H9 (cell line): ENCODE measurements at regions not wholly inside any gene's neighbourhood (a gene's known extent, or its start where the extent isn't known, plus 50 kb on each side); places are given as distances from the start of the nearest gene placed in this dataset.

Experiments
- DNase-seq: peaks from one replicate; pipeline ENCODE4 v3.0.0-alpha.2; 2017
- H2AFZ ChIP-seq: one replicate; pipeline ENCODE4 v1.6.1; 2013; ENCODE audit warnings: mild to moderate bottlenecking, low read length, control low read depth, moderate library complexity
- H2AK5ac ChIP-seq: 2 replicates; pipeline ENCODE4 v1.6.1; 2013; ENCODE audit warnings: low read length, control low read depth, mixed read lengths; ENCODE audit not compliant: insufficient read length
- H2BK120ac ChIP-seq: one replicate; pipeline ENCODE4 v1.6.1; 2013; ENCODE audit warnings: low read depth, mild to moderate bottlenecking, low read length, control low read depth, inconsistent platforms; ENCODE audit not compliant: poor library complexity, severe bottlenecking
- H2BK12ac ChIP-seq: 2 replicates; pipeline ENCODE4 v1.6.1; 2013; ENCODE audit warnings: low read length, control low read depth, mixed read lengths, low read depth; ENCODE audit not compliant: insufficient read length
- H2BK15ac ChIP-seq: 2 replicates; pipeline ENCODE4 v1.6.1; 2013; ENCODE audit warnings: low read depth, low read length, control low read depth
- H2BK20ac ChIP-seq: one replicate; pipeline ENCODE4 v1.6.1; 2013; ENCODE audit warnings: low read depth, mild to moderate bottlenecking, low read length, control low read depth, inconsistent platforms; ENCODE audit not compliant: poor library complexity, severe bottlenecking
- H2BK5ac ChIP-seq: 2 replicates; pipeline ENCODE4 v1.6.1; 2013; ENCODE audit warnings: low read length, control low read depth, mixed read lengths; ENCODE audit not compliant: insufficient read length
- H3K14ac ChIP-seq: 2 replicates; pipeline ENCODE4 v1.6.1; 2013; ENCODE audit warnings: low read length, control low read depth; ENCODE audit not compliant: insufficient read depth
- H3K18ac ChIP-seq: 2 replicates; pipeline ENCODE4 v1.6.1; 2013; ENCODE audit warnings: low read depth, mild to moderate bottlenecking, mixed read lengths, low read length, control low read depth; ENCODE audit not compliant: insufficient read length
- H3K23ac ChIP-seq: 2 replicates; pipeline ENCODE4 v1.6.1; 2013; ENCODE audit warnings: low read length, control low read depth, mixed read lengths, low read depth; ENCODE audit not compliant: insufficient read length
- H3K23me2 ChIP-seq: 2 replicates; pipeline ENCODE4 v1.6.1; 2013; ENCODE audit warnings: low read depth, mild to moderate bottlenecking, mixed read lengths, low read length, control low read depth; ENCODE audit not compliant: insufficient read length, poor library complexity, severe bottlenecking
- H3K27ac ChIP-seq: 2 replicates; pipeline ENCODE4 v1.5.1; 2013; ENCODE audit warnings: low read length, control low read depth, mixed read lengths, low read depth; ENCODE audit not compliant: insufficient read length
- H3K27me3 ChIP-seq: 2 replicates; pipeline ENCODE4 v1.6.1; 2013; ENCODE audit warnings: low read length, control low read depth, inconsistent platforms; ENCODE audit not compliant: insufficient read depth
- H3K4ac ChIP-seq: 2 replicates; pipeline ENCODE4 v1.6.1; 2013; ENCODE audit warnings: low read depth, mild to moderate bottlenecking, control low read depth, inconsistent platforms, low read length, moderate library complexity
- H3K4me1 ChIP-seq: 2 replicates; pipeline ENCODE4 v1.6.1; 2013; ENCODE audit warnings: low read length, control low read depth, inconsistent platforms; ENCODE audit not compliant: insufficient read depth
- H3K4me2 ChIP-seq: 2 replicates; pipeline ENCODE4 v1.6.1; 2013; ENCODE audit warnings: low read length, control low read depth, mixed read lengths; ENCODE audit not compliant: insufficient read length, insufficient read depth
- H3K56ac ChIP-seq: 2 replicates; pipeline ENCODE4 v1.6.1; 2013; ENCODE audit warnings: low read depth, mild to moderate bottlenecking, mixed read lengths, low read length, control low read depth; ENCODE audit not compliant: insufficient read length
- H3K79me1 ChIP-seq: 2 replicates; pipeline ENCODE4 v1.6.1; 2013; ENCODE audit warnings: low read depth, mild to moderate bottlenecking, moderate library complexity, low read length, control low read depth, inconsistent platforms; ENCODE audit not compliant: insufficient read depth, poor library complexity, severe bottlenecking
- H3K79me2 ChIP-seq: 2 replicates; pipeline ENCODE4 v1.6.1; 2013; ENCODE audit warnings: low read length, control low read depth, inconsistent platforms; ENCODE audit not compliant: insufficient read depth
- H3K9ac ChIP-seq: 2 replicates; pipeline ENCODE4 v1.6.1; 2013; ENCODE audit warnings: low read length, control low read depth, mixed read lengths; ENCODE audit not compliant: insufficient read length; ENCODE audit errors: extremely low read depth
- H3K9me3 ChIP-seq: one replicate; pipeline ENCODE4 v1.6.1; 2013; ENCODE audit warnings: low read depth, low read length, inconsistent platforms; ENCODE audit not compliant: control insufficient read depth
- H3T11ph ChIP-seq: one replicate; pipeline ENCODE4 v1.6.1; 2013; ENCODE audit warnings: mild to moderate bottlenecking, low read length, control low read depth, inconsistent platforms
- H4K20me1 ChIP-seq: one replicate; pipeline ENCODE4 v1.6.1; 2013; ENCODE audit not compliant: control insufficient read depth, insufficient read length, insufficient read depth
- H4K5ac ChIP-seq: 2 replicates; pipeline ENCODE4 v1.6.1; 2013; ENCODE audit warnings: low read depth, mild to moderate bottlenecking, mixed read lengths, low read length, control low read depth; ENCODE audit not compliant: insufficient read length
- H4K8ac ChIP-seq: replicated peaks from 2 replicates; pipeline ENCODE4 v1.6.1; 2013; ENCODE audit warnings: low read length, control low read depth, mixed read lengths, low read depth; ENCODE audit not compliant: insufficient read length
- H4K91ac ChIP-seq: 2 replicates; pipeline ENCODE4 v1.6.1; 2013; ENCODE audit warnings: low read depth, mild to moderate bottlenecking, moderate library complexity, mixed read lengths, low read length, control low read depth; ENCODE audit not compliant: insufficient read length
- H3K27ac Mint-ChIP-seq, 3 experiments: 2 replicates in 2 of 3; 3 replicates in 1 of 3; pipeline ENCODE4 v1.8.0; 2020 to 2021; ENCODE audit warnings: mixed read lengths in 3 of 3, mild to moderate bottlenecking in 1 of 3, moderate library complexity in 1 of 3
- H3K27me3 Mint-ChIP-seq: 2 replicates; pipeline ENCODE4 v1.8.0; 2021; ENCODE audit warnings: low read depth, mild to moderate bottlenecking, moderate library complexity, mixed read lengths
- H3K36me3 Mint-ChIP-seq, 3 experiments: 2 replicates in 2 of 3; 3 replicates in 1 of 3; pipeline ENCODE4 v1.8.0; 2020 to 2021; ENCODE audit warnings: low read depth in 3 of 3, mixed read lengths in 3 of 3; ENCODE audit not compliant: insufficient read depth in 1 of 3
- H3K4me1 Mint-ChIP-seq, 2 experiments: 2 replicates each; pipeline ENCODE4 v1.8.0; 2020; ENCODE audit warnings: mixed read lengths in 2 of 2
- H3K4me3 Mint-ChIP-seq, 2 experiments: 2 replicates in 1 of 2; 3 replicates in 1 of 2; pipeline ENCODE4 v1.8.0; 2020 to 2021; ENCODE audit warnings: mild to moderate bottlenecking in 2 of 2, mixed read lengths in 2 of 2, moderate library complexity in 1 of 2
- H3K9me3 Mint-ChIP-seq, 2 experiments: 2 replicates in 1 of 2; 3 replicates in 1 of 2; pipeline ENCODE4 v1.8.0; 2020; ENCODE audit warnings: mild to moderate bottlenecking in 2 of 2, mixed read lengths in 2 of 2, moderate library complexity in 1 of 2
- WGBS: extraction: QIAGEN DNeasy Blood & Tissue Kit; methylation state at CpG from one replicate; pipeline ENCODE4 v1.1.7; 2013; ENCODE audit warnings: missing lambda C conversion rate, low lambda C conversion rate, mixed read lengths; ENCODE audit not compliant: insufficient read length; ENCODE audit errors: extremely low coverage; 5-methylcytosine and 5-hydroxymethylcytosine counted together
- TF ChIP-seq, protein P1 (sequence below): fragments of 200-600 bp; sonication (generic); conservative IDR thresholded peaks from 3 replicates; pipeline ENCODE4 v1.8.0; 2021; ENCODE audit warnings: antibody characterized with exemption, mild to moderate bottlenecking

DNA sequence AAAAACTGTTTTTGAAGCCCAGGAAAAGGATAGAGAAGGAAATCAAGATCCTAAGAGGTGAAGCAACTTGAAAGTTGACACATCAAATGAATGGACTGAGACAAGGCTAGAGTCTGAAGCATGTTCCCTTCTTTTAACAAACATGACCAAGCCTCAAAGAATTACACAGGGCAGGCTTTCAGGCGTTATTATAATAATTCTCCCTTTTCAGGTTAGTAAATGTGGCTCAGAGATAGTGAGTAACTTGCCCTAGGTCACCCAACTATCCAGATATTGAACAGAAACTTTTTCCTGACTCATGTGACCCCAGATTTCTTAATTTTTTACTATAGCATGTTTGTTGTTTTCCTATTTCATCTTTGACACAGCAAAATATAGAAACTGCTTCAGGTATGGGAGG, 91.7 kb downstream of the PPP1R2C start:
- Mint-ChIP-seq H3K4me1 (peaks cover 13 to 18% of the 10 kb centered on the region in 2 experiments), H3K36me3 (peaks cover 5 to 19% (median 7%) of the 10 kb centered on the region in 3 experiments; a peak in 6 of 7 replicates), H3K9me3 (peaks cover 0 to 42% of the 10 kb centered on the region in 2 experiments; a peak in 4 of 5 replicates), H3K4me3 (no peak overlapping the region), H3K27ac (no peak overlapping the region), H3K27me3 (no peaks in the 10 kb centered on the region)
- H4K8ac ChIP-seq, result no peak overlapping the region
- H3K4me2 ChIP-seq, result no peak overlapping the region
- no peak overlapping the region for H2BK20ac ChIP-seq
- no peak overlapping the region for H3K23ac ChIP-seq
- no peak overlapping the region for H2AFZ ChIP-seq
- H3K4me1 ChIP-seq, result no peaks in the 10 kb centered on the region; the same call in 1 of the 2 replicates
- H4K91ac ChIP-seq, result no peak overlapping the region
- H3K14ac ChIP-seq, result no peak overlapping the region
- TF ChIP-seq, protein P1, sequence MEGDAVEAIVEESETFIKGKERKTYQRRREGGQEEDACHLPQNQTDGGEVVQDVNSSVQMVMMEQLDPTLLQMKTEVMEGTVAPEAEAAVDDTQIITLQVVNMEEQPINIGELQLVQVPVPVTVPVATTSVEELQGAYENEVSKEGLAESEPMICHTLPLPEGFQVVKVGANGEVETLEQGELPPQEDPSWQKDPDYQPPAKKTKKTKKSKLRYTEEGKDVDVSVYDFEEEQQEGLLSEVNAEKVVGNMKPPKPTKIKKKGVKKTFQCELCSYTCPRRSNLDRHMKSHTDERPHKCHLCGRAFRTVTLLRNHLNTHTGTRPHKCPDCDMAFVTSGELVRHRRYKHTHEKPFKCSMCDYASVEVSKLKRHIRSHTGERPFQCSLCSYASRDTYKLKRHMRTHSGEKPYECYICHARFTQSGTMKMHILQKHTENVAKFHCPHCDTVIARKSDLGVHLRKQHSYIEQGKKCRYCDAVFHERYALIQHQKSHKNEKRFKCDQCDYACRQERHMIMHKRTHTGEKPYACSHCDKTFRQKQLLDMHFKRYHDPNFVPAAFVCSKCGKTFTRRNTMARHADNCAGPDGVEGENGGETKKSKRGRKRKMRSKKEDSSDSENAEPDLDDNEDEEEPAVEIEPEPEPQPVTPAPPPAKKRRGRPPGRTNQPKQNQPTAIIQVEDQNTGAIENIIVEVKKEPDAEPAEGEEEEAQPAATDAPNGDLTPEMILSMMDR, result no peak
- no peak overlapping the region for H3K4ac ChIP-seq
- H3K79me2 ChIP-seq, result no peaks in the 10 kb centered on the region
- H3K23me2 ChIP-seq, result no peaks in the 10 kb centered on the region
- no CpG with 5 or more reads among the region's 1 CpG for WGBS
- no peak overlapping the region for H4K5ac ChIP-seq
- no peaks in the 10 kb centered on the region for H3K9me3 ChIP-seq
- H3K9ac ChIP-seq, result no peak overlapping the region
- DNase-seq, result no peak
- no peaks in the 10 kb centered on the region for H3K27me3 ChIP-seq
- no peaks in the 10 kb centered on the region for H4K20me1 ChIP-seq
- no peak overlapping the region for H2BK120ac ChIP-seq
- H2AK5ac ChIP-seq, result no peak overlapping the region
- H3K18ac ChIP-seq, result no peak overlapping the region
- H2BK12ac ChIP-seq, result no peak overlapping the region
- H3K56ac ChIP-seq, result no peak overlapping the region
- no peak overlapping the region for H3T11ph ChIP-seq
- H3K79me1 ChIP-seq, result no peaks in the 10 kb centered on the region
- H3K27ac ChIP-seq, result no peak overlapping the region
- no peak overlapping the region for H2BK5ac ChIP-seq
- H2BK15ac ChIP-seq, result no peak overlapping the region
